ENCODE measurements at regions not wholly inside any gene's neighbourhood (a gene's known extent, or its start where the extent isn't known, plus 50 kb on each side); places are given as distances from the start of the nearest gene placed in this dataset.

GRCh38 chr11:92002568-92002967, 222.1 kb upstream of the FAT3 start:
- no peak for TF ChIP-seq CTCF (conservative IDR thresholded peaks at IDR 0.05 in 1 of 2, IDR thresholded peaks at IDR 0.05 in 1 of 2; ENCODE audit: extremely low read depth in 1 of 2, insufficient read depth in 1 of 2, low read depth in 1 of 2, low read length in 2 of 2)
- no peak for TF ChIP-seq EZH2 (IDR thresholded peaks at IDR 0.05; ENCODE audit: borderline replicate concordance, low read length)
